ENCODE measurements at regions not wholly inside any gene's neighbourhood (a gene's known extent, or its start where the extent isn't known, plus 50 kb on each side); places are given as distances from the start of the nearest gene placed in this dataset.
A peak's percentile ranks its signal among the peaks of the same experiment; 100 is the strongest.

DNA sequence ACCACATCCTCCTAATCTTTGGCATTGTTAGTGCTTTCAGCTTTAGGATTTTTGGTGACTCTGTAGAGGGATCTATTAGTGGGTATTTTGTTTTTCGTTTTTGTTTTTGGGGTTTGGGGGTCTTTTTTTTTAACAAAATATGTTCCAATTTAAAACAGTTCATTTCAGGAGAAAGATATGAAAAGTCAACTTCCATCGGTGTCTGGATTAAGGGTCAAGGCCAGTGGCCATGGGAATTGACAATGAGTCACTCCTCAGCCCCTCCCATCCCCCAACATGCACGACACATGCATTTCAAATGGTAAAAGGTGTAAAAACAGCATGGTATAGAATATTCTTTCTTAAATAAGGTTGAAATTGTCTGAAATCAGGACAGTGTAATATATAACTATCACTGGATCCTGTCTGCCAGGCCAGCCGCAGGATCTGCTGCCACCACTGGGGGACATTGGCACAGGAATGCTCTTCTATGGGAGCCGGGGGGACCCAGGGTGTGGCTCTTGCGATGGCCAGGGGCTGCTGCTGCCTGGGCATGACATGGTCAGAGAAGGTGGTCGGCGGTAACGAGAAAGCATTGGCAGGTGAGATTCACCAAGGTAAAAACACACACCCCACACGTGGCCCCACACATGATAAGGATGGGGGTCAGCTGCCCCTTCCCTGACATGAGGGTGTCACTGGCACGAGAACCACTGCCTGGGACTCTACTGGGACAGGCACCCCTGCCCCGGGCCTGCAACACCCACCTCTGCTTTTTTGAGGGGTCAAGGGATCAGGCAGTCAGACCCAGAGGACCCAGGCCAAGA lies 126.2 kb upstream of the KCTD7 start:
- TF ChIP-seq, protein P1, sequence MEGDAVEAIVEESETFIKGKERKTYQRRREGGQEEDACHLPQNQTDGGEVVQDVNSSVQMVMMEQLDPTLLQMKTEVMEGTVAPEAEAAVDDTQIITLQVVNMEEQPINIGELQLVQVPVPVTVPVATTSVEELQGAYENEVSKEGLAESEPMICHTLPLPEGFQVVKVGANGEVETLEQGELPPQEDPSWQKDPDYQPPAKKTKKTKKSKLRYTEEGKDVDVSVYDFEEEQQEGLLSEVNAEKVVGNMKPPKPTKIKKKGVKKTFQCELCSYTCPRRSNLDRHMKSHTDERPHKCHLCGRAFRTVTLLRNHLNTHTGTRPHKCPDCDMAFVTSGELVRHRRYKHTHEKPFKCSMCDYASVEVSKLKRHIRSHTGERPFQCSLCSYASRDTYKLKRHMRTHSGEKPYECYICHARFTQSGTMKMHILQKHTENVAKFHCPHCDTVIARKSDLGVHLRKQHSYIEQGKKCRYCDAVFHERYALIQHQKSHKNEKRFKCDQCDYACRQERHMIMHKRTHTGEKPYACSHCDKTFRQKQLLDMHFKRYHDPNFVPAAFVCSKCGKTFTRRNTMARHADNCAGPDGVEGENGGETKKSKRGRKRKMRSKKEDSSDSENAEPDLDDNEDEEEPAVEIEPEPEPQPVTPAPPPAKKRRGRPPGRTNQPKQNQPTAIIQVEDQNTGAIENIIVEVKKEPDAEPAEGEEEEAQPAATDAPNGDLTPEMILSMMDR (conservative IDR thresholded peaks at IDR 0.05), result 0 out of 2 replicates have a peak, but pooled peaks have one; percentile 18
- TF ChIP-seq EZH2 (IDR thresholded peaks at IDR 0.05; ENCODE audit: low read depth), result no peak
